ENCODE measurements at regions not wholly inside any gene's neighbourhood (a gene's known extent, or its start where the extent isn't known, plus 50 kb on each side); places are given as distances from the start of the nearest gene placed in this dataset.

DNA sequence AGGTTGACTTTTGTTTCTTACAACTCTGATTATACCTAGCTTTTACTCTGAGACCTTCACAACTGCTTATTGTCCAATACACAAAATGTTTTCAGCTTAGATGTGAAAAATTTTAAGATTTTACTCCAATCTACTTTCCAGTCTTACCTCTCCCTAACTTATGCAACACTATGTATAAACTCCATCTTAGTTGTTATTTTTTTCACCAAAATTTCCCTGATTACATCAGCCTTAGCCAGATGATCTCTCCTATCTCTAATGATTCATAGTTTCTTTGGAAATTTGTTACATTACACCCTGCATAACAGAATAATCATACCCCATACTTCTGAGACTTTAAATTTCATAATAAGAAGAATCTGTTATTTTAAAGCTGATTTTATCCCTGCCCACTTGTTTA, 621.0 kb upstream of the ANO3 start:
- TF ChIP-seq, protein P1, sequence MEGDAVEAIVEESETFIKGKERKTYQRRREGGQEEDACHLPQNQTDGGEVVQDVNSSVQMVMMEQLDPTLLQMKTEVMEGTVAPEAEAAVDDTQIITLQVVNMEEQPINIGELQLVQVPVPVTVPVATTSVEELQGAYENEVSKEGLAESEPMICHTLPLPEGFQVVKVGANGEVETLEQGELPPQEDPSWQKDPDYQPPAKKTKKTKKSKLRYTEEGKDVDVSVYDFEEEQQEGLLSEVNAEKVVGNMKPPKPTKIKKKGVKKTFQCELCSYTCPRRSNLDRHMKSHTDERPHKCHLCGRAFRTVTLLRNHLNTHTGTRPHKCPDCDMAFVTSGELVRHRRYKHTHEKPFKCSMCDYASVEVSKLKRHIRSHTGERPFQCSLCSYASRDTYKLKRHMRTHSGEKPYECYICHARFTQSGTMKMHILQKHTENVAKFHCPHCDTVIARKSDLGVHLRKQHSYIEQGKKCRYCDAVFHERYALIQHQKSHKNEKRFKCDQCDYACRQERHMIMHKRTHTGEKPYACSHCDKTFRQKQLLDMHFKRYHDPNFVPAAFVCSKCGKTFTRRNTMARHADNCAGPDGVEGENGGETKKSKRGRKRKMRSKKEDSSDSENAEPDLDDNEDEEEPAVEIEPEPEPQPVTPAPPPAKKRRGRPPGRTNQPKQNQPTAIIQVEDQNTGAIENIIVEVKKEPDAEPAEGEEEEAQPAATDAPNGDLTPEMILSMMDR (IDR thresholded peaks at IDR 0.05): no peak
- TF ChIP-seq POLR2A (IDR thresholded peaks at IDR 0.05): no peak

All from adrenal gland (tissue), 5 donors.